ENCODE measurements at regions not wholly inside any gene's neighbourhood (a gene's known extent, or its start where the extent isn't known, plus 50 kb on each side); places are given as distances from the start of the nearest gene placed in this dataset.
"Not testable (repeated sequence)": the region's sequence is repeated elsewhere in the genome, so short reads cannot be mapped to it uniquely, and the experiment has no call there.

- Mint-ChIP-seq H3K9me3 (peaks cover 1% of the 10 kb centered on the region), H3K4me3 (no peak overlapping the region), H3K36me3 (no peaks in the 10 kb centered on the region), H3K27ac (no peak overlapping the region), H3K4me1 (no peaks in the 10 kb centered on the region), H3K27me3 (no peaks in the 10 kb centered on the region)
- no peak for ATAC-seq (ENCODE audit: low read depth)
- no peak for DNase-seq (ENCODE audit: low spot score in 2 of 2)
Observed at GRCh38 chr13:62123409-62123808, 707.8 kb upstream of the PCDH20 start.

- DNase-seq (ENCODE audit: low spot score in 2 of 2) (no peak), ATAC-seq (ENCODE audit: low read depth) (no peak)
- H3K27me3 Mint-ChIP-seq: no peaks in the 10 kb centered on the region
- no peaks in the 10 kb centered on the region for H3K9me3 Mint-ChIP-seq
- H3K27ac Mint-ChIP-seq: no peak overlapping the region
- H3K36me3 Mint-ChIP-seq: no peaks in the 10 kb centered on the region
- no peaks in the 10 kb centered on the region for H3K4me1 Mint-ChIP-seq
- H3K4me3 Mint-ChIP-seq: no peak overlapping the region
Observed at GRCh38 chr13:62122434-62122833, 706.8 kb upstream of the PCDH20 start.

- Mint-ChIP-seq H3K9me3 (no peaks in the 10 kb centered on the region), H3K4me3 (no peak overlapping the region), H3K27ac (no peak overlapping the region), H3K36me3 (no peaks in the 10 kb centered on the region), H3K4me1 (no peaks in the 10 kb centered on the region), H3K27me3 (no peaks in the 10 kb centered on the region)
- no peak for ATAC-seq (ENCODE audit: low read depth)
- no peak for DNase-seq (ENCODE audit: low spot score in 2 of 2)
Observed at GRCh38 chr13:62119739-62120700, 704.4 kb upstream of the PCDH20 start.

- DNase-seq (ENCODE audit: low spot score in 2 of 2) (no peak), ATAC-seq (ENCODE audit: low read depth) (no peak)
- H3K27ac Mint-ChIP-seq: no peak overlapping the region
- no peaks in the 10 kb centered on the region for H3K36me3 Mint-ChIP-seq
- no peaks in the 10 kb centered on the region for H3K9me3 Mint-ChIP-seq
- H3K27me3 Mint-ChIP-seq: no peaks in the 10 kb centered on the region
- H3K4me3 Mint-ChIP-seq: no peak overlapping the region
- H3K4me1 Mint-ChIP-seq: no peaks in the 10 kb centered on the region
Observed at GRCh38 chr13:62115831-62116230, 700.2 kb upstream of the PCDH20 start.

- Mint-ChIP-seq H3K27me3 (no peaks in the 10 kb centered on the region), H3K36me3 (no peaks in the 10 kb centered on the region), H3K9me3 (no peaks in the 10 kb centered on the region), H3K4me1 (no peaks in the 10 kb centered on the region), H3K4me3 (no peak overlapping the region), H3K27ac (no peak overlapping the region)
- ATAC-seq (ENCODE audit: low read depth): no peak
- DNase-seq (ENCODE audit: low spot score in 2 of 2): no peak
Observed at GRCh38 chr13:62113179-62113578, 697.5 kb upstream of the PCDH20 start.

GRCh38 chr13:62110079-62110478 is 694.4 kb upstream of the PCDH20 start:
- ATAC-seq (ENCODE audit: low read depth): no peak
- H3K27ac Mint-ChIP-seq: no peak overlapping the region
- H3K36me3 Mint-ChIP-seq: no peaks in the 10 kb centered on the region
- no peaks in the 10 kb centered on the region for H3K9me3 Mint-ChIP-seq
- no peaks in the 10 kb centered on the region for H3K27me3 Mint-ChIP-seq
- no peak overlapping the region for H3K4me3 Mint-ChIP-seq
- DNase-seq (ENCODE audit: low spot score in 2 of 2): no peak
- H3K4me1 Mint-ChIP-seq: no peaks in the 10 kb centered on the region

GRCh38 chr13:62104136-62104535 is 688.5 kb upstream of the PCDH20 start:
- not testable (repeated sequence) for H3K4me3 Mint-ChIP-seq; DNase-seq (ENCODE audit: low spot score in 2 of 2); H3K4me1 Mint-ChIP-seq; H3K27ac Mint-ChIP-seq; H3K27me3 Mint-ChIP-seq; ATAC-seq (ENCODE audit: low read depth); H3K36me3 Mint-ChIP-seq; H3K9me3 Mint-ChIP-seq

GRCh38 chr13:62096652-62097051 is 681.0 kb upstream of the PCDH20 start:
- ATAC-seq (ENCODE audit: low read depth): no peak
- no peaks in the 10 kb centered on the region for H3K36me3 Mint-ChIP-seq

GRCh38 chr13:62094932-62095331 is 679.3 kb upstream of the PCDH20 start:
- DNase-seq (ENCODE audit: low spot score in 2 of 2): no peak
- no peak overlapping the region for H3K4me3 Mint-ChIP-seq
- ATAC-seq (ENCODE audit: low read depth): no peak
- H3K4me1 Mint-ChIP-seq: no peaks in the 10 kb centered on the region
- no peak overlapping the region for H3K27ac Mint-ChIP-seq
- no peaks in the 10 kb centered on the region for H3K9me3 Mint-ChIP-seq
- no peaks in the 10 kb centered on the region for H3K36me3 Mint-ChIP-seq
- H3K27me3 Mint-ChIP-seq: no peaks in the 10 kb centered on the region

More at GRCh38 chr13:62096652-62097051, 681.0 kb upstream of the PCDH20 start:
- no peak overlapping the region for H3K27ac Mint-ChIP-seq
- H3K4me3 Mint-ChIP-seq: no peak overlapping the region
- no peaks in the 10 kb centered on the region for H3K9me3 Mint-ChIP-seq
- H3K27me3 Mint-ChIP-seq: no peaks in the 10 kb centered on the region
- no peaks in the 10 kb centered on the region for H3K4me1 Mint-ChIP-seq
- DNase-seq (ENCODE audit: low spot score in 2 of 2): no peak

GRCh38 chr13:62093984-62094780 is 678.5 kb upstream of the PCDH20 start:
- no peaks in the 10 kb centered on the region for H3K27me3 Mint-ChIP-seq
- H3K36me3 Mint-ChIP-seq: no peaks in the 10 kb centered on the region
- H3K27ac Mint-ChIP-seq: no peak overlapping the region
- no peak overlapping the region for H3K4me3 Mint-ChIP-seq
- DNase-seq (ENCODE audit: low spot score in 2 of 2) (no peak), ATAC-seq (ENCODE audit: low read depth) (no peak)
- H3K9me3 Mint-ChIP-seq: no peaks in the 10 kb centered on the region
- H3K4me1 Mint-ChIP-seq: no peaks in the 10 kb centered on the region

- no peaks in the 10 kb centered on the region for H3K4me1 Mint-ChIP-seq
- no peak for ATAC-seq (ENCODE audit: low read depth)
Observed at GRCh38 chr13:62092949-62093348, 677.3 kb upstream of the PCDH20 start.

GRCh38 chr13:62092536-62092935 is 676.9 kb upstream of the PCDH20 start:
- ATAC-seq (ENCODE audit: low read depth): no peak
- Mint-ChIP-seq H3K27ac (no peak overlapping the region), H3K27me3 (no peaks in the 10 kb centered on the region), H3K36me3 (no peaks in the 10 kb centered on the region), H3K9me3 (no peaks in the 10 kb centered on the region), H3K4me1 (no peaks in the 10 kb centered on the region), H3K4me3 (no peak overlapping the region)
- no peak for DNase-seq (ENCODE audit: low spot score in 2 of 2)

More at GRCh38 chr13:62092949-62093348, 677.3 kb upstream of the PCDH20 start:
- DNase-seq (ENCODE audit: low spot score in 2 of 2): no peak
- Mint-ChIP-seq H3K4me3 (no peak overlapping the region), H3K27ac (no peak overlapping the region), H3K36me3 (no peaks in the 10 kb centered on the region), H3K27me3 (no peaks in the 10 kb centered on the region), H3K9me3 (no peaks in the 10 kb centered on the region)

- Mint-ChIP-seq H3K27me3 (no peaks in the 10 kb centered on the region), H3K4me1 (no peaks in the 10 kb centered on the region), H3K9me3 (no peaks in the 10 kb centered on the region), H3K36me3 (no peaks in the 10 kb centered on the region), H3K27ac (no peak overlapping the region), H3K4me3 (no peak overlapping the region)
- ATAC-seq (ENCODE audit: low read depth): no peak
- DNase-seq (ENCODE audit: low spot score in 2 of 2): no peak
Observed at GRCh38 chr13:62088165-62088564, 672.5 kb upstream of the PCDH20 start.

- no peaks in the 10 kb centered on the region for H3K36me3 Mint-ChIP-seq
- H3K27me3 Mint-ChIP-seq: no peaks in the 10 kb centered on the region
- no peak for ATAC-seq (ENCODE audit: low read depth)
- H3K9me3 Mint-ChIP-seq: no peaks in the 10 kb centered on the region
- no peak overlapping the region for H3K27ac Mint-ChIP-seq
- H3K4me1 Mint-ChIP-seq: no peaks in the 10 kb centered on the region
- no peak for DNase-seq (ENCODE audit: low spot score in 2 of 2)
- H3K4me3 Mint-ChIP-seq: no peak overlapping the region
Observed at GRCh38 chr13:62087124-62087523, 671.5 kb upstream of the PCDH20 start.

All from memory B cell (primary cell).